Sciatic nerve (tissue), 2 donors: ENCODE measurements at regions not wholly inside any gene's neighbourhood (a gene's known extent, or its start where the extent isn't known, plus 50 kb on each side); places are given as distances from the start of the nearest gene placed in this dataset.
"Not testable (repeated sequence)": the region's sequence is repeated elsewhere in the genome, so short reads cannot be mapped to it uniquely, and the experiment has no call there.

ENCODE experiments used
- ATAC-seq: fragments of 200-7000 bp; cut with Tn5 transposase; one replicate; pipeline ENCODE4 v1.9.1; 2020; ENCODE audit warnings: mild to moderate bottlenecking, moderate library complexity
- DNase-seq: peaks from one replicate; pipeline ENCODE4 v3.0.0-alpha.2; 2020; ENCODE audit warnings: low spot score
- intact Hi-C: fragments of 100-400 bp; cut with DNase I; formaldehyde crosslinking; loops from one replicate; pipeline ENCODE4 v1.14.2; 2022
- donor health status: DM: no; HTN: no; CAD: no.
- donor health status: DM: no; HTN: no; CAD: no.

- intact Hi-C loops: no loop called here
- ATAC-seq: no peak
Measured at GRCh38 chr1:239979456-239979855, 112.2 kb upstream of the FMN2 start.

GRCh38 chr1:239982762-239983161 lies 108.9 kb upstream of the FMN2 start:
- intact Hi-C loops: no loop called here
- ATAC-seq (no peak), DNase-seq (no peak)

More at GRCh38 chr1:239979456-239979855, 112.2 kb upstream of the FMN2 start:
- DNase-seq: no peak

DNA sequence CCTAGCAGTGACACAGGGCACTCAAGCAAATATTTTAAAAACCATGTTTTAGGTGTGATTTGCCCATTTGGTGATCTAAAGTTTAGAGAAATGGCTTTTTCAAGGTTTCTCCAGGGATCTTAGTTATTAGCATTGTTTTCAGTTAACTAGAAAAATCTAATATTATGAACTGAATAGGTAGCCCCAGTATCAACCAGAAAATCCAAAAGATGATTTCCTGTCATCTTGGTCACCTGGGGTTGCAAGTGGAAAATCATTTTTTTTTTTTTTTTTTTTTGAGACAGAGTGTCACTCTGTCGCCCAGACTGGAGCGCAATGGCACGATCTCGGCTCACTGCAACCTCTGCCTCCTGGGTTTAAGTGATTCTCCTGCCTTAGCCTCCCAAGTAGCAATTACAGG lies 106.6 kb upstream of the FMN2 start:
- no peak for DNase-seq
- intact Hi-C loops: no loop called here
- no peak for ATAC-seq

DNA sequence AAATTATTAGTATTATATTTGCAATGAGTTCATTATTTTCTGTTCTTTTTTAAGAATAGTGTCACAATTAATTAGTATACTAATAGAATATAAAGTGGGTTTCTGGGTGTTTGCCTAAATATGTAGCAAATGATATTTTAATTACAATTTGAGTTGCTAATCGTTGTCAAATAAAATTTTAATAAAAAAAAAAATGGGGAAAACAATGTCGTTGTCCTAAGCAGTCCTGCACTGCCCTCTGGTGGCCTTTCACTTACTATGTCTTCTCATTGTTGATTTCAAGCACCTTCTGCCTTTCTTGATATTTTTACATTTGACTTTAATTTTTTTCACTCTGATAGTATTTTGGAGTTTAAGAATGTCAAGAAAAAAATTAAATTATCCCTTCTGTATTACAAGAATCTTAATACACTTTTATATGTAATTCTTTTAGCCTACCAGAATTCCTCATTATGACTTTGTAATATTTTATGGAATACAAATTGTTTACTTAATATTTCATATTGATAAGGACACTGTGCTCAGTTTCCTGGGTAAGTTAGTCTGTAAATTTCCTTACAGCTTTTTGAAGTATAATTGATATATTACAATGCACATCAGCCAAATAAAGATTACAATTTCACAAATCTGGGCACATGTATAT lies 104.5 kb upstream of the FMN2 start:
- ATAC-seq (no peak), DNase-seq (peak; percentile 68)
- intact Hi-C loops: no loop called here

- intact Hi-C loops: no loop called here
- ATAC-seq (no peak), DNase-seq (no peak)
Measured at GRCh38 chr1:239989990-239990389, 101.7 kb upstream of the FMN2 start.

GRCh38 chr1:239992566-239992965 lies 99.1 kb upstream of the FMN2 start:
- ATAC-seq, DNase-seq, intact Hi-C loops: not testable (repeated sequence)

DNA sequence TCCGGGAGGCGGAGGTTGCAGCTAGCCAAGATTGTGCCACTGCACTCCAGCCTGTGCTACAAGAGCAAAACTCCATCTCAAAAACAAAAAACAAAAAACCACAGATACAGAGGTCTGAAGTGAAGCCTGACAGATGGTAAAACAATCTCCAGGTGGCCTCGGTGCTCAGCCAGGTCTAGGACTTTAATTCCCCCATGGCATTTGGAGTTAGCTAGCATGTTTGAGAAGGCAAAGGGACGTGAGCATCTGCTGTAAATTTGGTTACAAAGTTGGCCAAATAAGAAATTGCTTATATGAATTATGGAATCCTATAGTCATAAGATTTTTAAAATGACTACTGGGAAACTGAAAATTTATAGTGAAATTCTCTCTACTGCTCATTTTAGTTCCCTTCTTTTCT lies 98.3 kb upstream of the FMN2 start:
- intact Hi-C loops: no loop called here
- DNase-seq (no peak), ATAC-seq (no peak)

DNA sequence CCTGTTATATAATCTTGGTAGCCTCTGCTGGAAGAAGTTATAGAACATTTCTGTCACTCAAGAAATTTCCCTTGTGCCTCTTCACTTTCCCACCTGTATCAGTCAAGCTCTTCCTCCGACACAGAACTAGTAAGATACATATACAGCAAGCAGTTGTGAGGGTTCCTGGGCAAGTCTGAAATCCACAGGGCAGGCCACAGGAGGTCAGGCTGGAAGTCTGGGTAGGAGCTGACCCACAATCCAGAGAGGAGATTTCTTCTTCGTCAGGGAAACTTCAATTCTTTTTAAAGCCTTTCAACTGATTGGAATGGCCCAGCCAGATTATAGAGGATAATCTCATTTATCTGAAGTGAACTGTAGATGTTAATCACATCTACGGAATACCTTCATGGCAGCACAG lies 96.4 kb upstream of the FMN2 start:
- ATAC-seq (no peak), DNase-seq (no peak)
- intact Hi-C loops: no loop called here

GRCh38 chr1:239997160-239997514 lies 94.5 kb upstream of the FMN2 start:
- ATAC-seq: no peak

GRCh38 chr1:239997515-239998311 lies 94.0 kb upstream of the FMN2 start:
- no peak for ATAC-seq
- intact Hi-C loops: no loop called here
- no peak for DNase-seq

More at GRCh38 chr1:239997160-239997514, 94.5 kb upstream of the FMN2 start:
- no peak for DNase-seq
- intact Hi-C loops: no loop called here

GRCh38 chr1:239998312-239998649 lies 93.4 kb upstream of the FMN2 start:
- DNase-seq (no peak), ATAC-seq (no peak)
- intact Hi-C loops: no loop called here

GRCh38 chr1:239999170-239999569 lies 92.5 kb upstream of the FMN2 start:
- no peak for ATAC-seq
- intact Hi-C loops: no loop called here
- DNase-seq: no peak

- ATAC-seq (no peak), DNase-seq (no peak)
- intact Hi-C loops: no loop called here
Measured at GRCh38 chr1:240000634-240001033, 91.0 kb upstream of the FMN2 start.

DNA sequence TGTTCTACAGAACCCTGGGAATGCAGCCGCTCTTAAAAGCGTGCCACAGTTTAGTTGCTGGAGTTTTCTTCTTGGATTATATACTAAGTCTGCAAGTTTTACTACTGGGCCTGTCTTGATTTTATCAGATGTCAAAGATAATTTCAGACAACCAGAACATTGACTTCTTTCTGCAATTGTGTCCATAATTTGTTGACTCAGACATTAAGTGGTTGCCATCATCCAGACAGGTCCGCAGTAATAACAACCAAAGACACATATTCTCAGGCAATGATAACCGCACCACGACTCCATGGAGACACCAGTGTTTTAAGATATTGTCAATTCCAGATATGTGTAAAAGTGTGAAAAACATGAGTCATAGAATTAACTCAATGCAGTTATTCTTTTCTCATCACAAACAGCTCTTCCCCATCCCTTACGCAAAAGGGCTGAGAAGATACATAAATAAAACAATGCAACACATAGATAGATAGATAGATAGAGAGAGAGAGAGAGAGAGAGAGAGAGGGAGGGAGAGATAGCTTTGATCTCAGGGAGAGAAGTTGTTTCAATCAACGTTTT lies 90.4 kb upstream of the FMN2 start:
- DNase-seq (no peak), ATAC-seq (no peak)
- intact Hi-C loops: no loop called here

GRCh38 chr1:240004086-240004749 lies 87.5 kb upstream of the FMN2 start:
- intact Hi-C loops: no loop called here
- ATAC-seq: no peak
- no peak for DNase-seq

- no peak for ATAC-seq
- no peak for DNase-seq
- intact Hi-C loops: no loop called here
Measured at GRCh38 chr1:240005997-240006650, 85.6 kb upstream of the FMN2 start.

DNA sequence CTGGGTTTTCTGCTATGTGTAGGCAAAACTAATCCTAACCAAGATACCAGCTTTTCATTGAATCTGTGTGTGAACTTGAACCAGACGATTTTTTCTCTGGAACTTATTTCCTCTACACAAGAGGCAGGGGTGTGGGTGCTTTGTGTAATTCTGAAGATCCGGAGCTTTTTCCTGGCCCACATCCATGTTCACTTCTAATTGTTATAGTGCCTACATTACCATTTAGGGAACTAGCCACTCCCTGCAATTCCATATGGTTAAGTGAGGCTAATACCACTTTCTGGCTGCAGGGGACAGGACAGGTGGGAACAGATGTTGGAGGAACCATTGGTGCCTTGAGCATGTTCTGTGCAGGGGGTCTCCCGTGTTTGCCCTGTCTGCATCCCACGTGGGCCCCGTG lies 83.4 kb upstream of the FMN2 start:
- no peak for ATAC-seq
- no peak for DNase-seq
- intact Hi-C loops: no loop called here

- no peak for ATAC-seq
- no peak for DNase-seq
- intact Hi-C loops: no loop called here
Measured at GRCh38 chr1:240014051-240014450, 77.6 kb upstream of the FMN2 start.

DNA sequence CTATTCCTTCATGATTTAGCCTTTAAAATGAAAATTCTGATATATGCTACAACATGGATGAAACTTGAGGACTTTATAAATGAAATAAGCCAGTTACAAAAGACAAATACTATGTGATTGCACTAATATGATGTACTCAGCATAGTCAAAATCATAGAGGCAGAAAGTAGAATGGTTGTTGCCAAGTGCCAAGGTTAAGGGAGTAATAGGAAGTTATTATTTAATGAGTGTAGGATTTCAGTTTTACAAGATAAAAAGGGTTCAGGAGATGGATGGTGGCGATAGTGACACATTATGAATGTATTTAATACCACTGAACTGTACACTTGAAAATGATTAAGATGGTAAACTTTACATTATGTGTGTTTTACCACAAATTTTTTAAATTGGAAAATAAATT lies 73.1 kb upstream of the FMN2 start:
- intact Hi-C loops: no loop called here
- DNase-seq (no peak), ATAC-seq (no peak)

- intact Hi-C loops: no loop called here
- ATAC-seq (no peak), DNase-seq (no peak)
Measured at GRCh38 chr1:240019524-240019923, 72.2 kb upstream of the FMN2 start.
